Neuronal stem cell (in vitro differentiated cells): ENCODE measurements at regions not wholly inside any gene's neighbourhood (a gene's known extent, or its start where the extent isn't known, plus 50 kb on each side); places are given as distances from the start of the nearest gene placed in this dataset.

Source experiments
- DNase-seq: peaks from one replicate; pipeline ENCODE4 v3.0.0-alpha.2; 2013; ENCODE audit warnings: low spot score
- H2AFZ ChIP-seq: one replicate; pipeline ENCODE4 v1.6.1; 2013; ENCODE audit warnings: mild to moderate bottlenecking, low read length, inconsistent platforms
- H2AK5ac ChIP-seq: 2 replicates; pipeline ENCODE4 v1.6.1; 2013; ENCODE audit warnings: low read depth, mild to moderate bottlenecking, inconsistent platforms, low read length, moderate library complexity, mixed read lengths
- H2BK120ac ChIP-seq: 2 replicates; pipeline ENCODE4 v1.6.1; 2013; ENCODE audit warnings: low read depth, mild to moderate bottlenecking, inconsistent platforms, low read length, moderate library complexity, mixed read lengths
- H2BK12ac ChIP-seq: one replicate; pipeline ENCODE4 v1.6.1; 2013; ENCODE audit warnings: low read length, inconsistent platforms
- H2BK15ac ChIP-seq: 2 replicates; pipeline ENCODE4 v1.6.1; 2013; ENCODE audit warnings: mild to moderate bottlenecking, low read length, inconsistent platforms, mixed read lengths
- H2BK5ac ChIP-seq: one replicate; pipeline ENCODE4 v1.6.1; 2013; ENCODE audit warnings: inconsistent platforms, mild to moderate bottlenecking, low read length, moderate library complexity
- H3K14ac ChIP-seq: one replicate; pipeline ENCODE4 v1.6.1; 2013; ENCODE audit warnings: low read length, inconsistent platforms
- H3K18ac ChIP-seq: 2 replicates; pipeline ENCODE4 v1.6.1; 2013; ENCODE audit warnings: low read length, inconsistent platforms
- H3K23ac ChIP-seq: 2 replicates; pipeline ENCODE4 v1.6.1; 2013; ENCODE audit warnings: low read depth, mild to moderate bottlenecking, mixed read lengths, low read length, inconsistent platforms; ENCODE audit not compliant: poor library complexity
- H3K27ac ChIP-seq: replicated peaks from 3 replicates; pipeline ENCODE4 v1.5.1; 2013; ENCODE audit warnings: low read length, inconsistent platforms
- H3K27me3 ChIP-seq, 3 experiments: 2 replicates each; pipeline ENCODE4 v1.6.1; 2013; ENCODE audit warnings: low read length in 3 of 3, mild to moderate bottlenecking in 2 of 3, inconsistent platforms in 1 of 3, low read depth in 1 of 3, mixed read lengths in 1 of 3, moderate library complexity in 1 of 3; ENCODE audit not compliant: control insufficient read depth in 3 of 3, insufficient read depth in 3 of 3
- H3K36me3 ChIP-seq, 2 donors: replicated peaks in 1 of 2; 2 replicates each; pipeline ENCODE4 v1.6.1; 2013; ENCODE audit warnings: low read length in 2 of 2; ENCODE audit not compliant: control insufficient read depth in 2 of 2, insufficient read depth in 2 of 2
- H3K4ac ChIP-seq: 2 replicates; pipeline ENCODE4 v1.6.1; 2013; ENCODE audit warnings: inconsistent platforms, mild to moderate bottlenecking, low read length, moderate library complexity
- H3K4me1 ChIP-seq, 2 donors: 1 replicate in 1 of 2; 2 replicates in 1 of 2; pipeline ENCODE4 v1.6.1; 2013; ENCODE audit warnings: low read length in 2 of 2, low read depth in 1 of 2; ENCODE audit not compliant: control insufficient read depth in 2 of 2, insufficient read depth in 1 of 2
- H3K4me2 ChIP-seq: one replicate; pipeline ENCODE4 v1.6.1; 2013; ENCODE audit warnings: mild to moderate bottlenecking, low read length, inconsistent platforms; ENCODE audit not compliant: insufficient read depth, poor library complexity, severe bottlenecking
- H3K4me3 ChIP-seq, 2 donors: 2 replicates each; pipeline ENCODE4 v1.5.1; 2013; ENCODE audit warnings: low read length in 2 of 2, mild to moderate bottlenecking in 2 of 2, inconsistent platforms in 1 of 2, moderate library complexity in 1 of 2
- H3K79me1 ChIP-seq: one replicate; pipeline ENCODE4 v1.6.1; 2013; ENCODE audit warnings: low read depth, mild to moderate bottlenecking, inconsistent platforms, low read length, moderate library complexity
- H3K9ac ChIP-seq: one replicate; pipeline ENCODE4 v1.6.1; 2013; ENCODE audit warnings: mild to moderate bottlenecking, low read depth, low read length, inconsistent platforms; ENCODE audit not compliant: poor library complexity
- H3K9me3 ChIP-seq, 2 donors: replicated peaks in 1 of 2; 2 replicates each; pipeline versions ENCODE3 to v1.6.1; 2013; ENCODE audit warnings: low read length in 2 of 2, mild to moderate bottlenecking in 2 of 2, inconsistent platforms in 1 of 2, low read depth in 1 of 2, mixed read lengths in 1 of 2, moderate library complexity in 1 of 2; ENCODE audit not compliant: control insufficient read depth in 2 of 2, insufficient read depth in 1 of 2
- H4K8ac ChIP-seq: one replicate; pipeline ENCODE4 v1.6.1; 2013; ENCODE audit warnings: low read depth, mild to moderate bottlenecking, inconsistent platforms, low read length, moderate library complexity
- H4K91ac ChIP-seq: one replicate; pipeline ENCODE4 v1.6.1; 2013; ENCODE audit warnings: low read length, low read depth, mild to moderate bottlenecking, inconsistent platforms; ENCODE audit not compliant: poor library complexity
- WGBS, 2 donors: extraction: QIAGEN DNeasy Blood & Tissue Kit; methylation state at CpG; one replicate each; pipeline ENCODE4 v1.1.7; 2013; ENCODE audit warnings: missing lambda C conversion rate in 2 of 2, mixed read lengths in 1 of 2; ENCODE audit not compliant: insufficient read length in 2 of 2, insufficient replicate concordance in 1 of 2; ENCODE audit errors: extremely low coverage in 2 of 2; 5-methylcytosine and 5-hydroxymethylcytosine counted together

DNA sequence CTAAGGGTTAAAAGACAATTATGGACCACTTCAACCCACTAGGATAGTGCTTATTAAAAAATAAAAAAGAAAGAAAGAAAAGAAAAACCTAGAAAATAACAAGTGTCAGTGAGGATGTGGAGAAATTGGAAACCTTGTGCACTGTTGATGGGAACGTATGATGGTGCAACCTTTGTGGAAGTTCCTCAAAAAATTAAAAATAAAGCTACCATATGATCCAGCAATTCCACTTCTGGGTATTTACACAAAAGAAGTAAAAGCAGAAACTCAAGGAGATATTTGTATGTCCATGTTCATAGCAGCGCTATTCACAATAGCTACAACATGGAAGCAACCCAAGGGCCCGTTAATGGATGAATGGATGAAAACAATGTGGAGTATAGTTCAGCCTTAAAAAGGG lies 115.2 kb upstream of the ATP1A1 start:
- H3K18ac ChIP-seq, result no peak overlapping the region
- no peak overlapping the region for H3K4me3 ChIP-seq
- no peak overlapping the region for H3K27ac ChIP-seq
- H2BK12ac ChIP-seq, result no peak overlapping the region
- H2BK15ac ChIP-seq, result no peak overlapping the region
- no peak overlapping the region for H2AK5ac ChIP-seq
- H3K23ac ChIP-seq, result no peak overlapping the region
- peaks cover 0 to 20% of the 10 kb centered on the region in 2 donors for H3K4me1 ChIP-seq
- H4K8ac ChIP-seq, result no peak overlapping the region
- WGBS, 2 donors, result no CpG with 5 or more reads among the region's 3 CpGs
- H2BK120ac ChIP-seq, result no peak overlapping the region
- H3K36me3 ChIP-seq, result no peaks in the 10 kb centered on the region
- no peak overlapping the region for H3K14ac ChIP-seq
- H3K9me3 ChIP-seq, result no peaks in the 10 kb centered on the region
- no peak overlapping the region for H3K4me2 ChIP-seq
- H2BK5ac ChIP-seq, result no peak overlapping the region
- no peak overlapping the region for H3K4ac ChIP-seq
- no peak overlapping the region for H3K9ac ChIP-seq
- H4K91ac ChIP-seq, result no peak overlapping the region
- no peak for DNase-seq
- H3K79me1 ChIP-seq, result no peaks in the 10 kb centered on the region
- H2AFZ ChIP-seq, result no peak overlapping the region
- H3K27me3 ChIP-seq, result no peaks in the 10 kb centered on the region

DNA sequence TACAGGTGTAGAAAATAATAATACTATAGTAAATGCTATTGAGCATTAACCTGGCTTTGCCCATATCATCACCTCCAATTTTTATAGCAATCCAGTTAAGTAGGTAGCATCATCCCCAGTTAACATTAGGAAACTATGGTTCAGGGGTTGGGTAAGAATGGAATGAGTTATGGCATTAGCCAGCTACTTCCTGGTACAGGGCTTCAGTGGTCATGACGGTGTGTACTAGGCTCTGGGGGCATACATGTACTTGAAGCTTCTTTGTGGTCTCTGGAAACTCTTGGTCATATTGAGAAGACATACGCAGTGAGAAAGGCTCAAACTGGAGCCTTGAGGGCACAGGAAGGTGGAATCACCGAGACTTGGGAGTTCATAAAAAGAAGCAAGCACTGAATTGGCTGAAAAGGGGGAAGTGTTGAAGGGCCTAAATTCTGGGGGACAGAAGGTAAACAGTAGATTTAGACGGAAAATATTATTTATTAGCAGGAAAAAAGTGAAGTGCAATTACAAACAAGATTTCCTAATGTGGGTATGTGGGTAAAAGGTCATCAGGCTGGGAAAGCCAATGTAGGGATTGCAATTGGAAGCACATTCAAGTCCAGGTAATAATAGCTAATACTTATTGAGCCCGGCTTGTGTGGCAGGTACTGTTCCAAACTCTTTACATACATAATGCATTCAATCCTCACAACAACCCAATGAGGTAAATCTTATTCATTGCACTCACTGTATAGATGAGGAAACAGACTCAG lies 114.2 kb upstream of the ATP1A1 start:
- WGBS, 2 donors, result no CpG with 5 or more reads among the region's 5 CpGs
- Histone ChIP-seq H4K8ac (no peak overlapping the region), H3K4me1 (peaks cover 0 to 25% of the 10 kb centered on the region in 2 donors), H3K9me3 (no peaks in the 10 kb centered on the region), H3K18ac (no peak overlapping the region), H2AK5ac (no peak overlapping the region), H3K27me3 (no peaks in the 10 kb centered on the region), H4K91ac (no peak overlapping the region), H3K79me1 (no peaks in the 10 kb centered on the region), H3K23ac (no peak overlapping the region), H3K4ac (no peak overlapping the region), H2BK120ac (no peak overlapping the region), H3K14ac (no peak overlapping the region), H2AFZ (no peak overlapping the region), H3K27ac (no peak overlapping the region), H3K4me2 (no peak overlapping the region), H2BK15ac (no peak overlapping the region), H2BK5ac (no peak overlapping the region), H3K9ac (no peak overlapping the region), H2BK12ac (no peak overlapping the region), H3K4me3 (no peak overlapping the region), H3K36me3 (no peaks in the 10 kb centered on the region)
- no peak for DNase-seq

DNA sequence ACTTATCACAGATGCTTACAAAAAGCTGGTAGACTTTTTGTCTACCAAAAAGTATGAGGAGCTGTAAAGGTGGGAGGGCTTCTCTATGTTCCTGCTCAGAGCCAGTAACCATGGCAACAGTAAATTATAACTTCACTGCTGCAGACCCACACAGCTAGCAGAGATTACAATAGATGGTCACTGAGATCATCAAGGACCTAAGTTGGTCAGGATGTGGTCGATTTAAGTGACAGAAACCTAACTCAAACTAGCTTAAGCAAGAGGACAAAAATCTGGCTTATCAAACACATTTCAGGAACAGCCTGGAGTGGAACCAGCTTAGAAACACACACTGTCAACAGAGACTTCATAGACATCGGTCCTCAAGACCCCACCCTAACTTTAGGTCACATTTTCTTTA lies 113.4 kb upstream of the ATP1A1 start:
- H2AK5ac ChIP-seq, result no peak overlapping the region
- no peaks in the 10 kb centered on the region for H3K27me3 ChIP-seq
- no peak for DNase-seq
- no peak overlapping the region for H3K23ac ChIP-seq
- no peak overlapping the region for H4K8ac ChIP-seq
- no peak overlapping the region for H3K14ac ChIP-seq
- H3K4ac ChIP-seq, result no peak overlapping the region
- no peaks in the 10 kb centered on the region for H3K9me3 ChIP-seq
- H2BK120ac ChIP-seq, result no peak overlapping the region
- H3K79me1 ChIP-seq, result no peaks in the 10 kb centered on the region
- H3K4me1 ChIP-seq, result peaks cover 0 to 25% of the 10 kb centered on the region in 2 donors
- no peak overlapping the region for H3K27ac ChIP-seq
- H2AFZ ChIP-seq, result no peak overlapping the region
- no peak overlapping the region for H2BK12ac ChIP-seq
- H3K4me2 ChIP-seq, result no peak overlapping the region
- H2BK15ac ChIP-seq, result no peak overlapping the region
- no peaks in the 10 kb centered on the region for H3K36me3 ChIP-seq
- WGBS, 2 donors, result no CpG with 5 or more reads among the region's 2 CpGs
- H3K9ac ChIP-seq, result no peak overlapping the region
- H3K4me3 ChIP-seq, result no peak overlapping the region
- no peak overlapping the region for H2BK5ac ChIP-seq
- no peak overlapping the region for H3K18ac ChIP-seq
- H4K91ac ChIP-seq, result no peak overlapping the region

DNA sequence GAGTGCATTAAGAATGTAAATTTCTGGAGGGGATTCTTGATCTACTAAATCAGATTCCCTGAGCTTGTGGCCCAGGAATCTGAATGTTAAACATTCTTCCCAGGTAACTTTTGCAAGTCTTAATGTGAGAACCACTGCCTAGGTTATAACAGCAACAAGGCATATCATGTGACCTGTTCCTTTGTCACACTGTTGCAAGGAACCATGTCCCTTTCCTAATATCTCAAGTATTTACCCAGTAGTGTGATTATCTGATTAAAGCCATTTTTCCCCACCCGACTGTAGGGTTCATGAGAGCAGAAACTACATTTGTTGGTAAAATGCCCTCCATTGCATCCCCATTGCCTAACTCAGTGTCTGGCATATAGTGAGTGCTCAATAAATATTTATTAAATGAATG lies 112.9 kb upstream of the ATP1A1 start:
- no peak overlapping the region for H3K14ac ChIP-seq
- no peak overlapping the region for H3K27ac ChIP-seq
- no peak overlapping the region for H4K8ac ChIP-seq
- no peak overlapping the region for H3K4ac ChIP-seq
- no peak overlapping the region for H3K4me2 ChIP-seq
- no peak for DNase-seq
- no peak overlapping the region for H3K4me3 ChIP-seq
- no peak overlapping the region for H2BK12ac ChIP-seq
- no peaks in the 10 kb centered on the region for H3K36me3 ChIP-seq
- WGBS, 2 donors, result no CpG with 5 or more reads among the region's 1 CpG
- no peak overlapping the region for H2AFZ ChIP-seq
- H2AK5ac ChIP-seq, result no peak overlapping the region
- H2BK5ac ChIP-seq, result no peak overlapping the region
- H3K18ac ChIP-seq, result no peak overlapping the region
- no peak overlapping the region for H2BK15ac ChIP-seq
- no peak overlapping the region for H2BK120ac ChIP-seq
- H3K27me3 ChIP-seq, result no peaks in the 10 kb centered on the region
- no peak overlapping the region for H3K23ac ChIP-seq
- no peaks in the 10 kb centered on the region for H3K79me1 ChIP-seq
- no peaks in the 10 kb centered on the region for H3K9me3 ChIP-seq
- no peak overlapping the region for H3K9ac ChIP-seq
- H4K91ac ChIP-seq, result no peak overlapping the region
- H3K4me1 ChIP-seq, result peaks cover 0 to 25% of the 10 kb centered on the region in 2 donors
